H9 (cell line): ENCODE measurements at regions not wholly inside any gene's neighbourhood (a gene's known extent, or its start where the extent isn't known, plus 50 kb on each side); places are given as distances from the start of the nearest gene placed in this dataset.

Experiments used
- DNase-seq: peaks from one replicate; pipeline ENCODE4 v3.0.0-alpha.2; 2017
- H2AFZ ChIP-seq: one replicate; pipeline ENCODE4 v1.6.1; 2013; ENCODE audit warnings: mild to moderate bottlenecking, low read length, control low read depth, moderate library complexity
- H2AK5ac ChIP-seq: 2 replicates; pipeline ENCODE4 v1.6.1; 2013; ENCODE audit warnings: low read length, control low read depth, mixed read lengths; ENCODE audit not compliant: insufficient read length
- H2BK120ac ChIP-seq: one replicate; pipeline ENCODE4 v1.6.1; 2013; ENCODE audit warnings: low read depth, mild to moderate bottlenecking, low read length, control low read depth, inconsistent platforms; ENCODE audit not compliant: poor library complexity, severe bottlenecking
- H2BK12ac ChIP-seq: 2 replicates; pipeline ENCODE4 v1.6.1; 2013; ENCODE audit warnings: low read length, control low read depth, mixed read lengths, low read depth; ENCODE audit not compliant: insufficient read length
- H2BK15ac ChIP-seq: 2 replicates; pipeline ENCODE4 v1.6.1; 2013; ENCODE audit warnings: low read depth, low read length, control low read depth
- H2BK20ac ChIP-seq: one replicate; pipeline ENCODE4 v1.6.1; 2013; ENCODE audit warnings: low read depth, mild to moderate bottlenecking, low read length, control low read depth, inconsistent platforms; ENCODE audit not compliant: poor library complexity, severe bottlenecking
- H2BK5ac ChIP-seq: 2 replicates; pipeline ENCODE4 v1.6.1; 2013; ENCODE audit warnings: low read length, control low read depth, mixed read lengths; ENCODE audit not compliant: insufficient read length
- H3K14ac ChIP-seq: 2 replicates; pipeline ENCODE4 v1.6.1; 2013; ENCODE audit warnings: low read length, control low read depth; ENCODE audit not compliant: insufficient read depth
- H3K18ac ChIP-seq: 2 replicates; pipeline ENCODE4 v1.6.1; 2013; ENCODE audit warnings: low read depth, mild to moderate bottlenecking, mixed read lengths, low read length, control low read depth; ENCODE audit not compliant: insufficient read length
- H3K23ac ChIP-seq: 2 replicates; pipeline ENCODE4 v1.6.1; 2013; ENCODE audit warnings: low read length, control low read depth, mixed read lengths, low read depth; ENCODE audit not compliant: insufficient read length
- H3K23me2 ChIP-seq: 2 replicates; pipeline ENCODE4 v1.6.1; 2013; ENCODE audit warnings: low read depth, mild to moderate bottlenecking, mixed read lengths, low read length, control low read depth; ENCODE audit not compliant: insufficient read length, poor library complexity, severe bottlenecking
- H3K27ac ChIP-seq: 2 replicates; pipeline ENCODE4 v1.5.1; 2013; ENCODE audit warnings: low read length, control low read depth, mixed read lengths, low read depth; ENCODE audit not compliant: insufficient read length
- H3K27me3 ChIP-seq: 2 replicates; pipeline ENCODE4 v1.6.1; 2013; ENCODE audit warnings: low read length, control low read depth, inconsistent platforms; ENCODE audit not compliant: insufficient read depth
- H3K4ac ChIP-seq: 2 replicates; pipeline ENCODE4 v1.6.1; 2013; ENCODE audit warnings: low read depth, mild to moderate bottlenecking, control low read depth, inconsistent platforms, low read length, moderate library complexity
- H3K4me1 ChIP-seq: 2 replicates; pipeline ENCODE4 v1.6.1; 2013; ENCODE audit warnings: low read length, control low read depth, inconsistent platforms; ENCODE audit not compliant: insufficient read depth
- H3K4me2 ChIP-seq: 2 replicates; pipeline ENCODE4 v1.6.1; 2013; ENCODE audit warnings: low read length, control low read depth, mixed read lengths; ENCODE audit not compliant: insufficient read length, insufficient read depth
- H3K56ac ChIP-seq: 2 replicates; pipeline ENCODE4 v1.6.1; 2013; ENCODE audit warnings: low read depth, mild to moderate bottlenecking, mixed read lengths, low read length, control low read depth; ENCODE audit not compliant: insufficient read length
- H3K79me1 ChIP-seq: 2 replicates; pipeline ENCODE4 v1.6.1; 2013; ENCODE audit warnings: low read depth, mild to moderate bottlenecking, moderate library complexity, low read length, control low read depth, inconsistent platforms; ENCODE audit not compliant: insufficient read depth, poor library complexity, severe bottlenecking
- H3K79me2 ChIP-seq: 2 replicates; pipeline ENCODE4 v1.6.1; 2013; ENCODE audit warnings: low read length, control low read depth, inconsistent platforms; ENCODE audit not compliant: insufficient read depth
- H3K9ac ChIP-seq: 2 replicates; pipeline ENCODE4 v1.6.1; 2013; ENCODE audit warnings: low read length, control low read depth, mixed read lengths; ENCODE audit not compliant: insufficient read length; ENCODE audit errors: extremely low read depth
- H3K9me3 ChIP-seq: one replicate; pipeline ENCODE4 v1.6.1; 2013; ENCODE audit warnings: low read depth, low read length, inconsistent platforms; ENCODE audit not compliant: control insufficient read depth
- H3T11ph ChIP-seq: one replicate; pipeline ENCODE4 v1.6.1; 2013; ENCODE audit warnings: mild to moderate bottlenecking, low read length, control low read depth, inconsistent platforms
- H4K20me1 ChIP-seq: one replicate; pipeline ENCODE4 v1.6.1; 2013; ENCODE audit not compliant: control insufficient read depth, insufficient read length, insufficient read depth
- H4K5ac ChIP-seq: 2 replicates; pipeline ENCODE4 v1.6.1; 2013; ENCODE audit warnings: low read depth, mild to moderate bottlenecking, mixed read lengths, low read length, control low read depth; ENCODE audit not compliant: insufficient read length
- H4K8ac ChIP-seq: replicated peaks from 2 replicates; pipeline ENCODE4 v1.6.1; 2013; ENCODE audit warnings: low read length, control low read depth, mixed read lengths, low read depth; ENCODE audit not compliant: insufficient read length
- H4K91ac ChIP-seq: 2 replicates; pipeline ENCODE4 v1.6.1; 2013; ENCODE audit warnings: low read depth, mild to moderate bottlenecking, moderate library complexity, mixed read lengths, low read length, control low read depth; ENCODE audit not compliant: insufficient read length
- H3K27ac Mint-ChIP-seq, 3 experiments: 2 replicates in 2 of 3; 3 replicates in 1 of 3; pipeline ENCODE4 v1.8.0; 2020 to 2021; ENCODE audit warnings: mixed read lengths in 3 of 3, mild to moderate bottlenecking in 1 of 3, moderate library complexity in 1 of 3
- H3K27me3 Mint-ChIP-seq: 2 replicates; pipeline ENCODE4 v1.8.0; 2021; ENCODE audit warnings: low read depth, mild to moderate bottlenecking, moderate library complexity, mixed read lengths
- H3K36me3 Mint-ChIP-seq, 3 experiments: 2 replicates in 2 of 3; 3 replicates in 1 of 3; pipeline ENCODE4 v1.8.0; 2020 to 2021; ENCODE audit warnings: low read depth in 3 of 3, mixed read lengths in 3 of 3; ENCODE audit not compliant: insufficient read depth in 1 of 3
- H3K4me1 Mint-ChIP-seq, 2 experiments: 2 replicates each; pipeline ENCODE4 v1.8.0; 2020; ENCODE audit warnings: mixed read lengths in 2 of 2
- H3K4me3 Mint-ChIP-seq, 2 experiments: 2 replicates in 1 of 2; 3 replicates in 1 of 2; pipeline ENCODE4 v1.8.0; 2020 to 2021; ENCODE audit warnings: mild to moderate bottlenecking in 2 of 2, mixed read lengths in 2 of 2, moderate library complexity in 1 of 2
- H3K9me3 Mint-ChIP-seq, 2 experiments: 2 replicates in 1 of 2; 3 replicates in 1 of 2; pipeline ENCODE4 v1.8.0; 2020; ENCODE audit warnings: mild to moderate bottlenecking in 2 of 2, mixed read lengths in 2 of 2, moderate library complexity in 1 of 2
- CTCF ChIP-seq: fragments of 200-600 bp; sonication (generic); conservative IDR thresholded peaks from 3 replicates; pipeline ENCODE4 v1.8.0; 2021; ENCODE audit warnings: antibody characterized with exemption, mild to moderate bottlenecking
- WGBS: extraction: QIAGEN DNeasy Blood & Tissue Kit; methylation state at CpG from one replicate; pipeline ENCODE4 v1.1.7; 2013; ENCODE audit warnings: missing lambda C conversion rate, low lambda C conversion rate, mixed read lengths; ENCODE audit not compliant: insufficient read length; ENCODE audit errors: extremely low coverage; 5-methylcytosine and 5-hydroxymethylcytosine counted together

- H3K4ac ChIP-seq = no peak overlapping the region
- H3K9me3 ChIP-seq = no peaks in the 10 kb centered on the region
- H3K27ac ChIP-seq = no peak overlapping the region
- no peaks in the 10 kb centered on the region for H3K27me3 ChIP-seq
- no peaks in the 10 kb centered on the region; the same call in 1 of the 2 replicates for H3K4me1 ChIP-seq
- Mint-ChIP-seq H3K9me3 (no peaks in the 10 kb centered on the region), H3K4me1 (peaks cover 10 to 23% of the 10 kb centered on the region in 2 experiments), H3K36me3 (no peaks in the 10 kb centered on the region; a peak in 2 of 7 replicates), H3K27ac (no peak overlapping the region), H3K4me3 (no peak overlapping the region), H3K27me3 (no peaks in the 10 kb centered on the region)
- no peak overlapping the region for H2BK5ac ChIP-seq
- no peak overlapping the region for H3K4me2 ChIP-seq
- H3K18ac ChIP-seq = no peak overlapping the region
- no peak overlapping the region for H3K9ac ChIP-seq
- TF ChIP-seq CTCF = no peak
- H4K20me1 ChIP-seq = no peaks in the 10 kb centered on the region
- H3K23ac ChIP-seq = no peak overlapping the region
- no peaks in the 10 kb centered on the region for H3K79me2 ChIP-seq
- H2BK120ac ChIP-seq = no peak overlapping the region
- no peak overlapping the region for H2BK15ac ChIP-seq
- no peak overlapping the region for H3T11ph ChIP-seq
- no peak overlapping the region for H2BK20ac ChIP-seq
- no peak for DNase-seq
- H3K23me2 ChIP-seq = no peaks in the 10 kb centered on the region
- no peak overlapping the region for H2BK12ac ChIP-seq
- H3K56ac ChIP-seq = no peak overlapping the region
- no peak overlapping the region for H3K14ac ChIP-seq
- no CpG with 5 or more reads among the region's 1 CpG for WGBS
- H4K5ac ChIP-seq = no peak overlapping the region
- H4K91ac ChIP-seq = no peak overlapping the region
- H2AFZ ChIP-seq = no peak overlapping the region
- H2AK5ac ChIP-seq = no peak overlapping the region
- H4K8ac ChIP-seq = no peak overlapping the region
- H3K79me1 ChIP-seq = no peaks in the 10 kb centered on the region
Measured at GRCh38 chr6:166031275-166031674, 136.4 kb downstream of the TBXT start.
